ENCODE measurements at regions not wholly inside any gene's neighbourhood (a gene's known extent, or its start where the extent isn't known, plus 50 kb on each side); places are given as distances from the start of the nearest gene placed in this dataset.
"Not testable (repeated sequence)": the region's sequence is repeated elsewhere in the genome, so short reads cannot be mapped to it uniquely, and the experiment has no call there.

DNA sequence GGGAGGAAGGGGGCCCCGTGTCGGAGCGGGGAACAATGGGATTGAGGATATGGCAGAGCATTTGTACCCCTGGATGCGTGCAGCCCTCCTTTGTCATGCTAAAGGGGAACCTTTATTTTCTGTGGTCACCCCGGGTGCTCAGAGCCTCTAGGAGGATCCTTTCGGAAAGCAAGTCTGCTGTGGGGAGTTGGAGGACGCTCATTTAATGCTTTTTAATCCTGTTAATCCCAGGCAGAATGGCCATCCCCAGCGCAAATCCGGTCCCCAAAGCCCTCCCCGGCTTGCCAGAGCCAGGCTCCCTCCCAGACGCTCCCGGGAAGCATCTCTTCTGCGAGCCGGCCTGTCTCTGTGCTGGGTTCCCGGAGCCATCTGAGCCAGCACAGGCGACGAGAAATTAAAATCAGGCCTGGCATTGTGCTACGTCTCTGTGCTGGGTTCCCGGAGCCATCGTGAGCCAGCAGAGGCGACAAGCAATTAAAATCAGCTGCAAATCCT lies 113.2 kb upstream of the PPP2R3B start:
- no peak for ATAC-seq
- DNase-seq: no peak

DNA sequence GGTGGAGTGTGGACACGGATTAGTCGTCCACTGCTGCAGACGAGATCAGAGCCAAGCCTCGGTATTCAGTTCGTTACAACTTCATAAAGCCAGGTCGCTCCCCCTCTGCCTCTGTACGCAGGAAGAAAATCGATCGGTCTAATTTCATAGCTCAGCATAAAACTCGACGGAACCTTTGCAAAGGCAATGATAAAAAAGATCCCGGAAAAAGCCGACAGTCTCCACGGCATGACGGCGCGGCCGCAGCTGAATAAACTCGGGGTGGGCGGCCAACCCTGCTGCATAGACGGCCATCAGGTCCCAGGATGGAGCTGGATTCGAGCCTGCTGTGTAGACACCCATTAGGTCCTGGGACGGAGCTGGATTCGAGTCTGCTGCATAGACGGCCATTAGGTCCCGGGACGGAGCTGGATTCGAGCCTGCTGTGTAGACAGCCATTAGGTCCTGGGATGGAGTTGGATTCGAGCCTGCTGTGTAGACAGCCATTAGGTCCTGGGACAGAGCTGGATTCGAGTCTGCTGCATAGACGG lies 113.8 kb upstream of the PPP2R3B start:
- DNase-seq (no peak), ATAC-seq (no peak)

DNA sequence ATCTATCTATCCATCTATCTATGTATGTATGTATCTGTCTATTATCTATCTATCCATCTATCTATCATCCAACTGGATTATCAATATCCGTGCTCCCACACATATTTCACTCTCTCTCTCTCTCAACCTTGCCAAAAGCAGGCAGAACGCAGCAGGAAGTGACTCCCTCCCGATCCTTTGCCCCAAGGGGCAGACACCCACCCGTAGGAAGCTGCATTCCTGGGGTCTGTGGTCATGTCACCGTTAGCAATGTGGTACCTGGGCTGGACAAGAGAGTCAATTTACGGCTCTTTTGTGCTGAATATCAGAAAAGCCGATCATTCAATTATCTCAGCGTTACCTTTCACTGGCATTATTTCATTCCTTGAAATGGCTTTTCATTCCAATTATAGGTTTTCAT lies 119.6 kb upstream of the PPP2R3B start:
- no peak for DNase-seq
- no peak for ATAC-seq

DNA sequence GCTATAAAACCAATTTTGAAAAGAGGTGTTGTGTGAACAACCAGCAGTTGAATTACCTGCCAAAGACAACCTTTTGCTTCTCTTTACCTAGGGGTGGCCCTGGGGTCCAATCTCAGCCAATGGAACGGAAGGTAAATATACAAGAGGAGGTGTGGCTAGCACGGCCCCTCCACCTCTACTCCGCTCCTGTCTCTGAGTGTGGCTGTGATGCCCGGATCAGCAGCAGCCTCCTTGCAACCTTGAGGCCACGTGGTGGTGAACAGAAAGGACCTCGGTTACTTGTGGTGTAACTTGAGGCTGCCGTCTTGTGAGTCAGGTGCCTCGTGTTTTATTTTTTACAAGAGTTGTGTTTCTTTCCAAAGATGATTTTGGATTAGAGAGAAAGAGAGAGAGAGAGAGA lies 121.5 kb upstream of the PPP2R3B start:
- no peak for ATAC-seq
- no peak for DNase-seq

DNA sequence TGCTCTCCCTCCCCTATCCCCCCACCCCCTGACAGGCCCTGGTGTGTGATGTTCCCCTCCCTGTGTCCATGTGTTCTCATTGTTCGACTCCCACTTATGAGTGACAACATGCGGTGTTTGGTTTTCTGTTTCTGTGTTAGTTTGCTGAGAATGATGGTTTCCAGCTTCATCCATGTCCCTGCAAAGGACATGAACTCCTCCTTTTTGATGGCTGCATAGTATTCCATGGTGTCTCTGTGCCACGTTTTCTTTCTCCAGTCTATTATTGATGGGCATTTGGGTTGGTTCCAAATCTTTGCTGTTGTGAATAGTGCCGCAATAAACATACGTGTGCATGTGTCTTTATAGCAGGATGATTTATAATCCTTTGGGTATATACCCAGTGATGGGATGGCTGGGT lies 121.8 kb upstream of the SHOX start:
- ATAC-seq, DNase-seq: not testable (repeated sequence)

DNA sequence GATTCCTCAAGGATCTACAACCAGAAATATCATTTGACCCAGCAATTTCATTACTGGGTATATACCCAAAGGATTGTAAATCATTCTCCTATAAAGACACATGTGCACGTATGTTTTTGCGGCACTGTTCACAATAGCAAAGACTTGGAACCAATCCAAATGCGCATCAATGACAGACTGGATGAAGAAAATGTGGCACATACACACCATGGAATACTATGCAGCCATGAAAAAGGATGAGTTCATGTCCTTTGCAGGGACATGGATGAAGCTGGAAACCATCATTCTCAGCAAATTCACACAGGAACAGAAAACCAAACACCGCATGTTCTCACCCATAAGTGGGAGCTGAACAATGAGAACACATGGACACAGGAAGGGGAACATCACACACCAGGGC lies 119.5 kb upstream of the SHOX start:
- DNase-seq, ATAC-seq: not testable (repeated sequence)

DNA sequence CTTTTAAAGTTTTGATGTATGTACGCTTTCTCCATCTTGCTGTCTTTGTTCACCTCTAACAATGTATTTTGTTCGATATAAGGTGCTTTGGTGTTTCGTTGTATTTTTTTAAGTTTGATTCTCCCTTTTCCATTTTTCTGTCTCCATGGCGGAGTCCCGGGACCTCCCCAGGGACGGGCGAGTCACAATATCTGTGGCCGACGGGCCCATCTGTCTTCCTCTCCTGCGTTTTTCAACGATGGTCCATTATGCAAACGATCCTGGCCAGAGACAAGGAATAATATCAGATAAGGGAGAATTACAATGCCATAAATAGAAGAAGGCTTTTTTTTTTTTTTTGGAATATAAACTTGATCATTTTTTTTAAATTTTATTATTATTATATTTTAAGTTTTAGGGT lies 112.3 kb upstream of the SHOX start:
- ATAC-seq (no peak), DNase-seq (no peak)

DNA sequence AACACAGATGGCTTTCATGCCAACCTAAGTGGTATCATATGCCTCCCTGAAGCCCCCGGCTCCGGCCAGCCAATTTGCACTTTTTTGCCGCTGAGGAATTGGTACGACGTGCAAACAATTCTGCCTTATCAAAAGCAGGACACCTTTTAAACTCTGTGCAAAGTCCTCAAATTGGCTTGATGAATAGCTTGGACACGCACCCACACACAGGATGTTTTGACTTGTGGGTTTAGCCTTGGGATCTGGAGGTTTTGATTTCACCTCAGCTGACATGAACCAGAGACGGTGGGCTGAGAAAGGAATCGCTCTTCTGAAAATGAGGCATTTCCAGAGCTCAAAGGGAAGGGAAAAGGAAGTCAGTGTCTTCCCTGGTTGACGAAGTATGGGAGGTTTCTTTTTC lies 110.8 kb upstream of the SHOX start:
- DNase-seq: no peak
- no peak for ATAC-seq

DNA sequence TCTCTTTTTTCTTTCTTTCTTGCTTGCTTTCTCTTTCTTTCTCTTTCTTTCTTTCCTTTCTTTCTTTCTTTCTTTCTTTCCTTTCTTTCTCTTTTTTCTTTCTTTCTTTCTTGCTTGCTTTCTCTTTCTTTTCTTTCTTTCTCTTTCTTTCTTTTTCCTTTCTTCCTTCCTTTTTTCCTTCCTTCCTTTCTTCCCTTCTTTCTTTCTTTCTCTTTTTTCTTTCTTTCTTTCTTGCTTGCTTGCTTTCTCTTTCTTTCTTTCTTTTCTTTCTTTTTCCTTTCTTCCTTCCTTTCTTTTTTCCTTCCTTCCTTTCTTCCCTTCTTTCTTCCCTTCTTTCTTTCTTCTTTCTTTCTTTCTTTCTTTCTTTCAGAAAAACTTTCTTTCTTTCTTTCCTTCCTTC lies 108.1 kb upstream of the SHOX start:
- DNase-seq: no peak
- no peak for ATAC-seq

DNA sequence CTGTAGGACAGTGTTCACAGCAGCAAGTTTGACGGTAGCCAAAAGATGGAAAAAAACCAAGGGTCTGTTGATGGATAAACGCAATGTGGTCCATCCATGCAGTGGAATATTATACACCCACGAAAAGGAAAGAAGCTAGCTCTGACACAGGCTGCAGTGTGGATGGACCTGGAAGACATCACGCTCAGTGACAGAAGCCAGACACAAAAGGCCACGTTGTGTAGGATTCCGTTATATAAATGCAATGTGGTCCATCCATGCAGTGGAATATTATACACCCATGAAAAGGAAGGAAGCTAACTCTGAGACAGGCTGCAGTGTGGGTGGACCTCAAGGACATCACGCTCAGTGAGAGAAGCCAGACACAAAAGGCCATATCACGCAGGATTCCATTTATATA lies 105.5 kb upstream of the SHOX start:
- DNase-seq: no peak
- ATAC-seq: no peak

DNA sequence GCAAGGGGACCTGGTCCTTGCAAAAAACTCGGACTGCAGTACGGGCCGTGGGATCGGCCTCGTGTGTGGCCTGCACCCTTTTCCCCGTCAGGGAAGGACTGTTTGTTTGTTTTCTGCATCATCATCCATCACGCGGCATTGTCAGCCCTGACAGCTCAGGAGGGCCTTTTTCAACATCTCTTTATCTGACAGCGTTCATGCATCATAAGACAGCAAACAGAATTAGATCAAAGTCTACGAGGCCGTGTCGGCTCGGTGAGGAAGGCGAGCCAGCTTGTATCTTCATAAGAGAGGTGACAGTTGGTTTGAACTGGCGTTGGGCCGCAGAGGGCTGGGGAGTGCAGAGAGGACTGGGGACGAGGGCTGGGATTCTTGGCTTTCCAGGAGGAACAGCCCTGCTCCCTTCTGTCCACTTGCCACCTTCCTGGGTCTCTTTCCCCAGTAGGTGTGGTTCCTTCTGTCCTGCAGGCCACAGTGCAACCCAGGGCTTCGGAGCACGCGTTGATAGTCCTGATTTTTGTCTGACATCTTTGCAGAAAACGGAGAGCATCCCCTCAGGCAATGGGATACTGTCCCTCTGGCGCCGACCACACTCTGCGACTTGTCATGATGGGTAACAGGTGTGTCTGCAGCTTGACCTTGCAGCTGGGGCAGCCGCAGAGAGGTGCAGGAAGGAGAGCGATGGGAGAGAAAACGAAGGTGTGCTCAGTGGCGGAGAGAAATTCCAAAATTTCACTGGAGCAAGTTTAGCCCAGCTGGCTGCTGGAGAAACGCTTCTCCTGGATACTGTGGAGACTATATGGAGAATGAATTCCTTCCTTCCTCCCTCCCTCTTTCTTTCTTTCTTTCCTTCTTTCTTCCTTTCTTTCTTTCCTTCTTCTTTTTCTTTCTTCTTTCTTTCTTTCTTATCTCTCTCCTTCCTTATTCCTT lies 104.0 kb upstream of the SHOX start:
- no peak for DNase-seq
- ATAC-seq: no peak

DNA sequence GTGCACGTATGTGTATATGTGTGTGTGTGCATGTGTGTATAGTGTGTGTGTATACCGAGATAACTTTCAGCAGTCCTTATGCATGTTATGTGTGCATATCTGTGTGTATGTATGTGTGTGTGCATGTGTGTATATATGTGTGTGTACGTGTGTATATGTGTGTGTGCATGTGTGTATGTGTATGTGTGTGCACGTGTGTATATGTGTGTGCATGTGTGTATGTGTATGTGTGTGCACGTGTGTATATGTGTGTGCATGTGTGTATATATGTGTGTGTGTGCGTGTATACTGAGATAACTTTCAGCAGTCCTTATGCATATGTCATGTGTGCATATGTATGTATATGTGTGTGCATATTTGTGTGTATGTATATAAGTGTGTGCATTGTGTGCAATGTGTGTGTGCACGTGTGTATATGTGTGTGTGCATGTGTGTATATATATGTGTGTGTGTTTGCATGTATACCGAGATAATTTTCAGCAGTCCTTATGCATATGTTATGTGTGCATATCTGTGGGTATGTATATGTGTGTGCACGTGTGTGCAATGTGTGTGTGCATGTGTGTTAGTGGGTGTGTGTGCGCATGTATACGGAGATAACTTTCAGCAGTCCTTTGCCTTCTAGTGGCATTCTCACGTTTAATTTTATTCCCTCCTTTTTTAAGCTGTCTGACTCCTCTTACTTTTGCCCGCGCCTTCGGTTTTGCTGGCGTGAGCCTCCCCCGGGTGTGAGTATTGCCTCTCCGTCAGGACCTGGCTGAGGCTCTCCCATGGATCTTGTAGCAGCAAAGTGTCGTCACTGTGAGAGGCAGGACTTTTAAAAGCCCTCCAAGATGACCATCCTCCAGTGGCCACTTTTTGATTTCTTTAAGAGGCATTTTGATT lies 99.6 kb upstream of the SHOX start:
- DNase-seq (no peak), ATAC-seq (no peak)

DNA sequence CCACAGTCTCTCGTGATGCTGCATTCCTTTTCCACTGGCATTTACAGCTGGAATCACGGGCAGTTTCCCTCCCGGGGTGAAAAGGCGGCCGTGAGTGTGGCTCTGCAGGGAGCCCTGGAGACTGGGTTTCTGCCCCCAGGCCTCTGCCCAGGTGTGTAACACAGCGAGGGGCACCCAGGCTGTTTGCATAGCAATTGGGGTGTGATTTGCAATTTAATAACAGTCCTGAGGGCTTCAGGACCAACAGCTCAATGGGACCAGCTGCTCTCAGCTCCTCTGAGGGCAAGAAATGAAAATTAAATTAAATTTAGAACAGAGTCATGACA lies 99.0 kb upstream of the SHOX start:
- no peak for DNase-seq
- ATAC-seq: no peak

DNA sequence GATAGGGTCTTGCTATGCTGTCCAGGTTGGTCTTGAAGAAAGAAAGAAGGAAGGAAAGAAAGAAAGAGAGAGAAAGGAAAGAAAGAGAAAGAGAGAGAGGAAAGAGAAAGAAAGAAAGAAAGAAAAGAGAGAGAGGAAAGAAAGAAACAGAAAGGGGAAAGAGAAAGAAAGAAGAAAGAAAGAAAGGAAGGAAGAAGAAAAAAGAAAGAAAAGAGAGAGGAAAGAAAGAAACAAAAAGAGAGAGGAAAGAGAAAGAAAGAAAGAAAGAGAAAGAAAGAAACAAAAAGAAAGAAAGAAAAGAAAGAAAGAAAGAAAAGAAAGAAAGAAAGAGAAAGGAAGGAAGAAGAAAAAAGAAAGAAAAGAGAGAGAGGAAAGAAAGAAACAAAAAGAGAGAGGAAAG lies 95.8 kb upstream of the SHOX start:
- ATAC-seq (no peak), DNase-seq (no peak)

DNA sequence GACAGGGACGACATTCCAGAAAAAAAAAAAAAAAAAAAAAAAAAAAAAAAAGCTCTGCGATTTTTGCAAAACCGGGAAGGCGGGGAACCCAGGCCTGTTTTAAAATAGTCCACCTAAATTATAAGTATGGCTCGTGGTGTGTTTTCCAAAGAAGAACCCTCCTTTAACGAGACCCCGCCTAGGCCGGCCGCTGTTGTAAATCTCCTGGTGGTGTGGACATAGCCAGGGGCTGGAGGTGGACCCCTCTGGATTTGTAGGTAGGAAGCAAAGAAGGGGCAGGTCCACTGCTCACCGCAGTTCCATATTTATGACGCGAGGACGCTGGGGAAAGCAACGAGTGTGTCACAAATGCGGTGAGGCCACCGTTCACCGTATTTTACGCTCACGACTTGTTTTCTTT lies 94.0 kb upstream of the SHOX start:
- DNase-seq: no peak
- ATAC-seq: no peak

DNA sequence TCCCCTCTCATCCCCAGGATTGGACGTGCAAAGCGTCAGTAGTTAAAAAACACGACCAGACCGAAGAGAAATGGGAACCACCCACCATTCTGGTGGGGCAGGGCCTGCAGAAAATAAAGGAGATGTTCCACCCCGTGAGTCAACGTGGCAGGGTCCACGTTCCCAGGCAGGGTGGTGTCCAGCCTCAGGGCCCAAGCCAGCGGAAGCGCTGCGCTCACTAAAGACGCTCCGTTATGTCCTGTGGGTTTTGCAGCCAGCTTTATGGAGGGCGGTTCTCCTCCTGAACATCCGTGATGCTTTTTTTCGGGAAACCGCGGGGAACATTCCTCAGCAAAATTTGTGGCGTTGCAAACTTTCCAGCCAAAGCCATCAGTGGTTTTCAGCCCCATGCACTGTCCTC lies 93.4 kb upstream of the SHOX start:
- no peak for DNase-seq
- no peak for ATAC-seq

DNA sequence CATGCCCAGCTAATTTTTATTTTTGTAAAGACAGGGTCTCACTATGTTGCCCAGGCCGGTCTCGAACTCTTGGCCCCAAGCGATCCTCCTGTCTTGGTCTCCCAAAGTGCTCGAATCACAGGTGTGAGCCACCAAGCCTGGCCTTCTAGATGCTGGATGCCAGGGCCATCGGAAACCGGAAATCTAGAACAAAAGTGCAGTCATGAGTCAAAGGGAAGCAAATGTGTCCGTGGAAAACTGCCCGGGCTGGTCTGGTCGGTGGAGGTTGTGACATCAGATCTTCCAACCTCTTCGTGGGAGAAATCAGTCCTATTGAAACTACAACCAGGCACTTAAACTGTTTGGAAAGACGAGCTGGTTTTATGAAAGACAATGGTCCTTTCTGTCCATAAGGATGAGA lies 92.3 kb upstream of the SHOX start:
- no peak for ATAC-seq

DNA sequence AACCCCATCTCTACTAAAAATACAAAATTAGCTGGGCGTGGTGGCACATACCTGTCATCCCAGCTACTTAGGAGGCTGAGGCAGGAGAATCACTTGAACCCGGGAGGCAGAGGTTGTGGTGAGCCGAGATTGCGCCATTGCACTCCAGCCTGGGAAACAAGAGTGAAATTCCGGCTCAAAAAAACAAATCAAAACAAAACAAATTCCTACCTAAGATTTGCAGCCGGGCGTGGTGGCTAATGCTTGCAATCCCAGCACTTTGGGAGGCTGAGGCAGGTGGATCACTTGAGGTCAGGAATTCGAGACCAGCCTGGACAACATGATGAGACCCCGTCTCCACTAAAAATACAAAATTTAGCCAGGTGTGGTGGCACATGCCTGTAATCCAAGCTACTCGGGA lies 89.6 kb upstream of the SHOX start:
- ATAC-seq, DNase-seq: not testable (repeated sequence)

More for the DNA sequence above, 92.3 kb upstream of the SHOX start:
- DNase-seq: no peak

DNA sequence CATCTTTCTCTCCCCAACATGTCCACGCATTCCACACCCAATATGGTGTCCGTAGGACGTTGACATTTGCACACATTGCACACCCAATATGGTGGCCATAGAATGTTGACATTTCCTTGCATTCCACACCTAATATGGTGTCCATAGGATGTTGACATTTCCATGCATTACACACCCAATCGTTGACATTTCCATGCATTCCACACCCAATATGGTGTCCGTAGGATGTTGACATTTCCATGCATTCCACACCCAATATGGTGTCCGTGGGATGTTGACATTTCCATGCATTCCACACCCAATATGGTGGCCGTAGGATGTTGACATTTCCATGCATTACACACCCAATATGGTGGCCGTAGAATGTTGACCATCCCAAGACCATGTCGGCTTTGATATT lies 88.4 kb upstream of the SHOX start:
- DNase-seq (no peak), ATAC-seq (no peak)

DNA sequence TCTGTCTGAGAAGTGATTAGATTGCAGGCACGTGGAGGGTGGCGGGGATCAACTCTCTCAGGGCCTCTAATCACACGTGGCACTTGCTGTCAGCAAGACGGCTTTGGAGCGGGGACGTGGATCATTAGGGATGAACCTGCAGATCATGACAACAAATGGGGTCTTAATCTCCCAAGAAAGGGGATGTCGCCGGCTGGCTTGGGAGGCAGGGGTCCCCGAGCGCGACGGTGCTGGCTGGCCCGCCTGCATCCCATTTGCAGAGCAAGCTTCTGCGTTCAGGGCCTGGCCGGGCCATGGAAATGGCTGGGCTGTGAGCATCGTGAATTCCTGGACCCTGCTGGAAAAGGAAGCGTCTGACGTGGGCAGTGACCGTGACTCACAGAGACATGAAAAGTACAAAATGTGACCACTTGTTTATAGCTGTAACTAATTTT lies 85.1 kb upstream of the SHOX start:
- DNase-seq (no peak), ATAC-seq (no peak)

DNA sequence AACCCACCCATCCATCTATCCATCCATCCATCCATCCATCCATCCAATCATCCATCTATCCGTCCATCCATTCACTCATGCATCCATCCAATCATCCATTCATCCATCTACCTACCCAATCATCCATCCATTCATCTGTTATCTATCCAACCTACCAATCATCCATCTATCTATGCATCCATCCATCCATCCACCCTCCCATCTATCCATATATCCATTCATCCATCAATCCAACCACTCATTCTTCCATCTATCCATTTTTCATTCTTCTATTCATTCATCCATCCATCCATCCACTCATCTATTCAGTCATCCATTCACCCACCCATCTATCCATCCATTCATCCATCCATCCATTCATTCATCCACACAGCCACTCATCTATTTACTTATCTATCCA lies 80.1 kb upstream of the SHOX start:
- DNase-seq (no peak), ATAC-seq (no peak)

DNA sequence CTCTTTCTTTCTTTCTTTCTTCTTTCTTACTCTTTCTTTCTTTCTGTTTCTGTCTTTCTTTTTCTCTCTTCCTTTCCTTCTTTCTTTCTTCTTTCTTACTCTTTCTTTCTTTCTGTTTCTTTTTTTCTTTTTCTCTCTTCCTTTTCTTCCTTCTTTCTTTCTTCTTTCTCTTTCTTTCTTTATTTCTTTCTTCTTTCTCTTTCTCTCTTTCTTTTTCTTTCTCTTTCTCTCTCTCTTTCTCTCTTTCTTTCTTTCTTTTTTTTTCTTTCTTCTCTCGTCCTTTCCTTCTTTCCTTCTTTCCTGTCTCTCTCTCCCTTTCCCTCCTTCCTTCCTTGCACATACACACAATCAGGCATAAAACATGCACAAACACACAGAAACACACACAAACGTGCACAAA lies 79.3 kb upstream of the SHOX start:
- no peak for DNase-seq

DNA sequence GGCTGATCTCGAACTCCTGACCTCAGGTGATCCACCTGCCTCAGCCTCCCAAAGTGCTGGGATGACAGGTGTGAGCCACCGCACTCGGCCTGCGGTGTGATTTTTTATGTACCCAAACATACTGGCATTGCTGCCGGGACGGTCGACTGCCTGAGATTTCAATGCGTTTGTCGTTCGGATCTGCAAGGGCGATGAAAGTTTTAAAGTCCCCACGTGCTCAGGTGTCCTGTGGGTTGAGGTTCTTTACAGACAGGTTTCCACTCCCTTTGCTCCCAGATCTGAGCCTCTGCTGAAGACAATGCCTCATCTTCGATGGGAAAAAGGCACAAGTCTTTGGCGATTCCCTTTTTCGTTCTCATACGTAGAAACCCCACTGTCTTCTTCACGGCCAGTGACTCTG lies 78.1 kb upstream of the SHOX start:
- DNase-seq: no peak
- no peak for ATAC-seq

More for the DNA sequence above, 79.3 kb upstream of the SHOX start:
- no peak for ATAC-seq
